OCI-LY1 (cell line): ENCODE measurements at regions not wholly inside any gene's neighbourhood (a gene's known extent, or its start where the extent isn't known, plus 50 kb on each side); places are given as distances from the start of the nearest gene placed in this dataset.

ENCODE experiments used
- H2AFZ ChIP-seq: fragments of 200-600 bp; sonication (generic), shearing (Covaris generic); 2 replicates; pipeline ENCODE4 v1.6.0; 2014; ENCODE audit warnings: antibody characterized with exemption, mild to moderate bottlenecking, low read length
- H3F3A ChIP-seq: fragments of 200-600 bp; sonication (generic), shearing (Covaris generic); 2 replicates; pipeline ENCODE4 v1.6.0; 2014; ENCODE audit warnings: mild to moderate bottlenecking, antibody characterized with exemption, low read length, moderate library complexity; ENCODE audit not compliant: insufficient read depth
- H3K27ac ChIP-seq: fragments of 200-600 bp; sonication (generic); 2 replicates; pipeline ENCODE4 v1.5.1; 2014; ENCODE audit warnings: low read length, mixed run types, mild to moderate bottlenecking, low read depth; ENCODE audit not compliant: poor library complexity, severe bottlenecking
- H3K27me3 ChIP-seq: fragments of 200-600 bp; sonication (generic); 2 replicates; pipeline ENCODE4 v1.6.0; 2014; ENCODE audit warnings: antibody characterized with exemption, mild to moderate bottlenecking, low read length, moderate library complexity; ENCODE audit not compliant: insufficient read depth
- H3K36me3 ChIP-seq: fragments of 200-600 bp; sonication (generic); 2 replicates; pipeline ENCODE4 v1.6.1; 2014; ENCODE audit warnings: mild to moderate bottlenecking, antibody characterized with exemption, low read length, moderate library complexity, mixed read lengths; ENCODE audit not compliant: insufficient read depth
- H3K4me1 ChIP-seq: fragments of 200-600 bp; sonication (generic); 2 replicates; pipeline ENCODE4 v1.5.1; 2014; ENCODE audit warnings: mild to moderate bottlenecking, low read length, moderate library complexity; ENCODE audit not compliant: insufficient read depth, severe bottlenecking
- H3K4me2 ChIP-seq: fragments of 200-600 bp; sonication (generic), shearing (Covaris generic); 2 replicates; pipeline ENCODE4 v1.6.1; 2014; ENCODE audit warnings: low read length
- H3K4me3 ChIP-seq: fragments of 200-600 bp; sonication (generic); 2 replicates; pipeline ENCODE4 v1.5.1; 2014; ENCODE audit warnings: low read length, low read depth, mild to moderate bottlenecking, mixed read lengths; ENCODE audit not compliant: poor library complexity, severe bottlenecking
- H3K79me2 ChIP-seq: fragments of 200-600 bp; shearing (Covaris generic); 2 replicates; pipeline ENCODE4 v1.6.1; 2016; ENCODE audit warnings: mixed run types, low read length, mixed read lengths; ENCODE audit not compliant: insufficient read depth
- H3K9ac ChIP-seq: fragments of 200-600 bp; sonication (generic), shearing (Covaris generic); 2 replicates; pipeline ENCODE4 v1.6.1; 2014; ENCODE audit warnings: mild to moderate bottlenecking, low read length, mixed read lengths
- H3K9me2 ChIP-seq: fragments of 200-600 bp; sonication (generic), shearing (Covaris generic); 2 replicates; pipeline ENCODE4 v1.6.1; 2014; ENCODE audit warnings: low read depth, mild to moderate bottlenecking, low read length, mixed read lengths
- H3K9me3 ChIP-seq: fragments of 200-600 bp; shearing (Covaris generic); 2 replicates; pipeline ENCODE4 v1.6.1; 2014; ENCODE audit warnings: low read length, mixed read lengths
- H4K20me1 ChIP-seq: fragments of 200-600 bp; sonication (generic), shearing (Covaris generic); 2 replicates; pipeline ENCODE4 v1.6.0; 2016; ENCODE audit warnings: mild to moderate bottlenecking, low read length; ENCODE audit not compliant: insufficient read depth
- CTCF ChIP-seq: fragments of 200-600 bp; sonication (generic), shearing (Covaris generic); IDR thresholded peaks from 2 replicates; pipeline ENCODE4 v1.5.1; 2017; ENCODE audit warnings: mild to moderate bottlenecking, antibody characterized with exemption, low read length, moderate library complexity, mixed read lengths
- EZH2 ChIP-seq: fragments of 200-600 bp; sonication (generic), shearing (Covaris generic); IDR thresholded peaks from 2 replicates; pipeline ENCODE4 v1.8.0; 2017; ENCODE audit warnings: borderline replicate concordance, mixed run types, mild to moderate bottlenecking, antibody characterized with exemption, low read length, moderate library complexity, mixed read lengths

GRCh38 chr18:53952700-53953099 lies 271.8 kb downstream of the MBD2 start:
- Histone ChIP-seq H3K9me2 (no peaks in the 10 kb centered on the region), H2AFZ (no peak overlapping the region), H3K4me2 (no peak overlapping the region), H3K27me3 (no peaks in the 10 kb centered on the region), H4K20me1 (no peaks in the 10 kb centered on the region), H3K9me3 (no peaks in the 10 kb centered on the region), H3K9ac (no peak overlapping the region), H3K27ac (no peak overlapping the region), H3K79me2 (no peaks in the 10 kb centered on the region), H3F3A (no peaks in the 10 kb centered on the region), H3K4me1 (no peaks in the 10 kb centered on the region), H3K36me3 (no peaks in the 10 kb centered on the region), H3K4me3 (no peak overlapping the region)
- no peak for TF ChIP-seq CTCF
- TF ChIP-seq EZH2: no peak

DNA sequence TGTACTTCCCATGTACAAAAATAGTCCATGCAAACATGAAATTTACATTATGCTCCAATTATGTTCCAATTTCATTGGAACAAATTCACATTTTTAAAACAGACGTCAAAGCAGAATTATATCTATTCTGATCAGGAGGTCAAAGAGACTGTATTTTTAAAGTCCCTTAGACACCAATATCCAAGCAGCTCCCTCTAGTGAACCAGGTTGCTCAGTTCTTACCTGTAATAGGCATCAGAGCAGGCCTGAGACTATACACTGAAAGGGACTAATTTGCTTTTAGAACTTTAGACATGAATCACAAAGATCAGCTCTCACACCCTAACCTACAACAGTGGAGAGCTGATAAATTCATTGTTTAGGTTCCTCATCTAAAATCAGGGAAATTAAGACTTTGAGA lies 273.9 kb downstream of the MBD2 start:
- H3K9me3 ChIP-seq: no peaks in the 10 kb centered on the region
- no peak overlapping the region for H3K4me2 ChIP-seq
- TF ChIP-seq CTCF (no peak), EZH2 (no peak)
- H3K9ac ChIP-seq: no peak overlapping the region
- H4K20me1 ChIP-seq: no peaks in the 10 kb centered on the region
- no peaks in the 10 kb centered on the region for H3K27me3 ChIP-seq
- H3K4me3 ChIP-seq: no peak overlapping the region
- H2AFZ ChIP-seq: no peak overlapping the region
- no peaks in the 10 kb centered on the region for H3K9me2 ChIP-seq
- H3K27ac ChIP-seq: no peak overlapping the region
- no peaks in the 10 kb centered on the region for H3K79me2 ChIP-seq
- no peaks in the 10 kb centered on the region for H3F3A ChIP-seq
- H3K36me3 ChIP-seq: no peaks in the 10 kb centered on the region
- no peaks in the 10 kb centered on the region for H3K4me1 ChIP-seq

- Histone ChIP-seq H3K4me2 (no peak overlapping the region), H3K27ac (no peak overlapping the region), H3K27me3 (no peaks in the 10 kb centered on the region), H4K20me1 (no peaks in the 10 kb centered on the region), H3K9me3 (no peaks in the 10 kb centered on the region), H3F3A (no peaks in the 10 kb centered on the region), H3K79me2 (no peaks in the 10 kb centered on the region), H2AFZ (no peak overlapping the region), H3K4me3 (no peak overlapping the region), H3K36me3 (no peaks in the 10 kb centered on the region), H3K9me2 (no peaks in the 10 kb centered on the region), H3K4me1 (no peaks in the 10 kb centered on the region), H3K9ac (no peak overlapping the region)
- no peak for TF ChIP-seq CTCF
- TF ChIP-seq EZH2: no peak
Observed at GRCh38 chr18:53948991-53949390, 275.5 kb downstream of the MBD2 start.
